ENCODE measurements at regions not wholly inside any gene's neighbourhood (a gene's known extent, or its start where the extent isn't known, plus 50 kb on each side); places are given as distances from the start of the nearest gene placed in this dataset.

GRCh38 chr3:17905996-17906395 lies 163.6 kb upstream of the TBC1D5 start:
- TF ChIP-seq EZH2 (IDR thresholded peaks at IDR 0.05; ENCODE audit: low read depth, low read length, severe bottlenecking) (no peak), CTCF (IDR thresholded peaks at IDR 0.05; ENCODE audit: control extremely low read depth in 1 of 3, insufficient read depth in 1 of 3, low read depth in 1 of 3, low read length in 3 of 3) (no peak), TCF12 (IDR thresholded peaks at IDR 0.05; ENCODE audit: low read depth, low read length) (no peak), POLR2A (IDR thresholded peaks at IDR 0.05; ENCODE audit: control extremely low read depth in 1 of 2, low read depth in 2 of 2, low read length in 2 of 2) (no peak), TAF1 (IDR thresholded peaks at IDR 0.05; ENCODE audit: low read depth, low read length) (no peak), SP1 (IDR thresholded peaks at IDR 0.05; ENCODE audit: low read depth, low read length) (no peak)

Data from H1 (cell line).